ENCODE measurements at regions not wholly inside any gene's neighbourhood (a gene's known extent, or its start where the extent isn't known, plus 50 kb on each side); places are given as distances from the start of the nearest gene placed in this dataset.
A peak's percentile ranks its signal among the peaks of the same experiment; 100 is the strongest.

- intact Hi-C loops (cut with micrococcal nuclease; ENCODE audit: unreplicated experiment), result no loop called here
These were observed 59.2 kb upstream of the RTL6 start for GRCh38 chr22:44557064-44557748.

GRCh38 chr22:44555597-44555996 lies 57.6 kb upstream of the RTL6 start:
- intact Hi-C loops (cut with micrococcal nuclease; ENCODE audit: unreplicated experiment) (no loop called here), in situ Hi-C loops (cut with MboI) (no loop called here)
- SMC1A ChIA-PET (ENCODE audit: uncharacterized antibody, unreplicated experiment), result no interaction called here
- Histone ChIP-seq H3K36me3 (ENCODE audit: control insufficient read depth in 2 of 2, insufficient read depth in 2 of 2, low read length in 1 of 2) (no peaks in the 10 kb centered on the region), H3K4me3 (no peak overlapping the region), H3K27ac (ENCODE audit: control insufficient read depth, insufficient read depth) (no peak overlapping the region), H3K9me3 (replicated peaks; ENCODE audit: control insufficient read depth, insufficient read depth, low read length) (no peaks in the 10 kb centered on the region), H3K27me3 (replicated peaks in 1 of 2; ENCODE audit: control insufficient read depth in 2 of 2, insufficient read depth in 2 of 2, low read length in 1 of 2) (no peaks in the 10 kb centered on the region), H3K4me1 (ENCODE audit: control insufficient read depth, insufficient read depth, low read length) (no peaks in the 10 kb centered on the region), H2AFZ (ENCODE audit: control insufficient read depth, low read depth, low read length) (no peak overlapping the region), H3K9ac (ENCODE audit: control insufficient read depth, insufficient read depth, low read length) (no peak overlapping the region), H3K79me2 (ENCODE audit: control insufficient read depth, insufficient read depth, low read length) (no peaks in the 10 kb centered on the region), H4K20me1 (ENCODE audit: control insufficient read depth, insufficient read depth) (no peaks in the 10 kb centered on the region), H3K4me2 (ENCODE audit: control insufficient read depth, insufficient read depth) (no peak overlapping the region)
- FAIRE-seq (no peak), DNase-seq (ENCODE audit: low read depth, low spot score) (no peak), ATAC-seq (no peak)
- TF ChIP-seq MXI1 (IDR thresholded peaks at IDR 0.05; ENCODE audit: low read depth, low read length) (no peak), ATF3 (IDR thresholded peaks at IDR 0.05; ENCODE audit: borderline replicate concordance, extremely low read depth, low read depth, low read length) (no peak), PML (IDR thresholded peaks at IDR 0.05; ENCODE audit: low read length) (no peak), HDGF (IDR thresholded peaks at IDR 0.05) (no peak), ATF7 (IDR thresholded peaks at IDR 0.05; ENCODE audit: low read depth) (no peak)
- 36% methylated on average over 2 of the region's 2 CpGs for WGBS (ENCODE audit: insufficient coverage, insufficient replicate concordance, low lambda C conversion rate, missing lambda C conversion rate)
- RAD21 ChIA-PET (ENCODE audit: unreplicated experiment), result no interaction called here
- CTCF ChIA-PET, result no interaction called here
- POLR2A ChIA-PET, result no interaction called here
- BruUV-seq (replicated peaks), result no TSS peak

More at GRCh38 chr22:44557064-44557748, 59.2 kb upstream of the RTL6 start:
- Histone ChIP-seq H4K20me1 (ENCODE audit: control insufficient read depth, insufficient read depth) (no peaks in the 10 kb centered on the region), H3K4me3 (no peak overlapping the region), H2AFZ (ENCODE audit: control insufficient read depth, low read depth, low read length) (no peak overlapping the region), H3K79me2 (ENCODE audit: control insufficient read depth, insufficient read depth, low read length) (no peaks in the 10 kb centered on the region), H3K9me3 (replicated peaks; ENCODE audit: control insufficient read depth, insufficient read depth, low read length) (no peaks in the 10 kb centered on the region), H3K4me1 (ENCODE audit: control insufficient read depth, insufficient read depth, low read length) (no peaks in the 10 kb centered on the region), H3K27ac (ENCODE audit: control insufficient read depth, insufficient read depth) (no peak overlapping the region), H3K27me3 (replicated peaks in 1 of 2; ENCODE audit: control insufficient read depth in 2 of 2, insufficient read depth in 2 of 2, low read length in 1 of 2) (no peaks in the 10 kb centered on the region), H3K9ac (ENCODE audit: control insufficient read depth, insufficient read depth, low read length) (no peak overlapping the region), H3K36me3 (ENCODE audit: control insufficient read depth in 2 of 2, insufficient read depth in 2 of 2, low read length in 1 of 2) (no peaks in the 10 kb centered on the region), H3K4me2 (ENCODE audit: control insufficient read depth, insufficient read depth) (no peak overlapping the region)
- TF ChIP-seq ZSCAN29 (IDR thresholded peaks at IDR 0.05) (no peak), EZH2 (IDR thresholded peaks at IDR 0.05; ENCODE audit: borderline replicate concordance, control insufficient read depth, low read depth, low read length) (no peak), SRF (IDR thresholded peaks at IDR 0.05; ENCODE audit: low read depth in 2 of 2, low read length in 2 of 2) (no peak), TARDBP (IDR thresholded peaks at IDR 0.05; ENCODE audit: borderline replicate concordance) (no peak), NFIC (IDR thresholded peaks at IDR 0.05; ENCODE audit: low read depth, low read length) (no peak)
- 32% methylated on average over 8 of the region's 8 CpGs for WGBS (ENCODE audit: insufficient coverage, insufficient replicate concordance, low lambda C conversion rate, missing lambda C conversion rate)
- no peak for FAIRE-seq
- BruUV-seq (replicated peaks), result no TSS peak
- ChIA-PET RAD21 (ENCODE audit: unreplicated experiment) (interaction anchor here (0.7 kb wide), 1 partner anchor 377 kb away, joined by 3 read pairs; no protein-coding TSS in a partner anchor), SMC1A (ENCODE audit: uncharacterized antibody, unreplicated experiment) (interaction anchor here (0.5 kb wide), 1 partner anchor 400 kb away, joined by 4 read pairs; no protein-coding TSS in a partner anchor), POLR2A (no interaction called here), CTCF (interaction anchor here (1.4 kb wide), 1 partner anchor 11 kb away, joined by 5 read pairs; no protein-coding TSS in a partner anchor)
- no peak for DNase-seq (ENCODE audit: low read depth, low spot score)
- ATAC-seq, result peak; percentile 44; the same call in 2 of the 3 replicates
- in situ Hi-C loops (cut with MboI), result no loop called here
